ENCODE measurements at regions not wholly inside any gene's neighbourhood (a gene's known extent, or its start where the extent isn't known, plus 50 kb on each side); places are given as distances from the start of the nearest gene placed in this dataset.
"Not testable (repeated sequence)": the region's sequence is repeated elsewhere in the genome, so short reads cannot be mapped to it uniquely, and the experiment has no call there.

GRCh38 chr10:28186887-28187578 lies 115.8 kb downstream of the MPP7 start:
- DNase-seq, result no peak

GRCh38 chr10:28186461-28186860 lies 116.4 kb downstream of the MPP7 start:
- DNase-seq, result no peak

DNA sequence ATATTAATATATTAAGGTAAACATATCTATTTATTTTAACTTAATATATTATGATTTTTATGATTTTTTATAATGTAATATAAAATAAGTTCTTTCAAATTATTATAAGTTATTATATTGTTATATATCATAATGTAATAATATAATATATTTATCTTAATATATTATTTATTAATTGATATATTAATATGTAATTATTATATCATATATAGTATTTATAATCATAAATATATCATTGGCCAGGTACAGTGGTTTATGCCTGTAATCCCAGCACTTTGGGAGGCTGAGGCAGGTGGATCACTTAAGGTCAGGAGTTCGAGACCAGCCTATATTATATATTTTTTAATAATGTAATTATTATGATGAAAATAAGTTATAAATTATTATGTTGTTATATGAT lies 118.1 kb downstream of the MPP7 start:
- no peak for DNase-seq

GRCh38 chr10:28181478-28182096 lies 121.3 kb downstream of the MPP7 start:
- peak in 1 of 3 experiments; percentile 4 for DNase-seq

DNA sequence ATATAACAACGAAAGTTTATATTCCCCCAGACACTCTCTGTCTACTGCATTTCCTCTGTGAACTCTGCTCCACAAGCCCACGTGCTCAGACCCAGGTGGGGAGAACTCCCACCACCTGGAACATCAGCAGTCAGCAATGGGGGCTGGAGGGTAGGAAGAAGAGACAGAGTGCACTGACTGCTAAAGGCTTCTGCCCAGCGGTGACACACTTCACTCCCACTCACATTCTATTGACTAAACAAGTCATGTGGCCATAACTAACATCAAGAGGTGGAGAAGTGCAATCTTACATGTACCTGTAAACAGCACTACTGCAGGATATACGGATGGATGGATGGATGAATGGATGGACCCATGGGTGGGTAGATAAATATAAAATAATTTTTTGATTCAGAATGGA lies 122.2 kb downstream of the MPP7 start:
- DNase-seq, result peak; percentile 1 to 10 (median 4)

DNA sequence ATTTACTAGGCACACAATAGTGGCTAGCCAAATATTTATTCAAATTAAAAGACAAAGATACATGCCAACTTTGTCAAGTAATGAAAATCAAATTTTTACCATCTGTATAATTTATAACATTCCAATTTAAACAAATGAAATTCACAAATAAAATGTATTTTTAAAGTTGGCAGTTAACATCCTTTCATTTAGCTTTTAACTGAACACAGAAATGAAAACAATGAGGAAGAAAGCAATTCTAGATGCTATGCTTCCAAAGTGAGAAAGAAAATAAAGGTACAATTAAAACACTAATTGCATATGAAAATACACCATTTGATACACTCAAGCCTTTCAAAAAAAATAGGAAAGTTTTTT lies 123.1 kb downstream of the MPP7 start:
- no peak for DNase-seq

DNA sequence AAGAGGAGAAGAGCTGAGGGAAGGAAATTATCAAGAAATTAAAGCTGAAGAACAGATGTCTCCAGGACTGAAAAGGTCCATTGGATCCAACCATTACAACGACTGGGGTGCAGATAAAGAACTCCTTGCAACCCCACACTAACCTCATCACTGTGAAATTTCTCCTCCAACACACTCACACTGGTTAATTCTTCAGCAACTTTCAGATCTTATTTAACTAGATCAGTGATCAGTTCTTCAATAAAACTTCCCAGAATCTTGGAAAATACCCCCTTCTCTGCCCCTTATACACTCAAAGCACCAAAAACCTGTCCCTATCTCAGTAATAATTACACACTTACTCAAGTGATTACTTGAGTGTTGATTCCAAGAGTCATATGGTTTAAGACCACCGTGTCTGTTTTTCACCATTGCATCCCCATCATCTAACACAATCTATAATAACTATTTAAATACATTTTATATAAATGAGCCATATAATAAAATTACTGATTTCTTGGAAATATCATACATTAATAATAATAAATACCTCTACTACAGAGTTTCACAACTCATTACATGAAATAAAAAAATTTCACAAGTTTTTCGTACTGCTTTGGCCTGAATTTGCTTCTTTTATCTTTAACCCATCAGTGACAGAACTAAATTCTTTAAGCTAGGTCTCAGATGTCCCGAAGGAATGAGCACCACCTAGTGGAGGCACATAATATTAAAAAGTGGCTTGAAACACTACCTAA lies 123.7 kb downstream of the MPP7 start:
- DNase-seq, result peak; percentile 11 to 68 (median 48)

DNA sequence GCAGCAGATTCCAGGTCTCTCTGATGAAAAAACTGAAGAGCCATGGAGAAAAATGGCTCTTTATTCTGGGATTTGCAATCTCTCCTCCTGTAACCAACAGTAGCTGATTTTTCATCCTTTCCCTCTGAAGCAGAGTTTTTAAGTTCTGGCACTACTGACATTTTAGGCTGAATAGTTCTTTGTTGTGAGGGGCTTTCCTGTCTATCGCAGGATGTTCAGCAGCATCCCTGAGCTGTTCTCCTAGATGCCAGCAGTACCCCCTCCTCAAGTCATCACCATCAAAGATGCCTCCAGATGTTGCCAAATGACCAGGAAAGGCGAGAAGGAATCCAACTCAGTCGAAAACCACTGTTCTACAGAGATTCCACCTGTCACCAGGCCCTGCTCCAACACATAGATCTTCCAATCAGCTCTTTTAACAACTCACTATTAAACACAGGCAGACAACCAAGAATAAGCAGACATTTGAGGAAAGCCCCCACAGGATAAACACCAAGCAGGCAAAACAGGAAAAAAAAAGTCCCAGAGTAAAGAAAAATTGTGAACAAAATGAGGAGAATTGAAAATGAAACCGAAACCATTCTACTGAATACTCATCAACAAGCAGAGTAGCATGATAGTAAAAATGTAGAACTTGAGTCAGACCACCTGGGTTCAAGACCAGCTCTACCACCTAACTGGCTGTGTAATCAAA lies 124.8 kb downstream of the MPP7 start:
- no peak for DNase-seq

GRCh38 chr10:28176498-28176897 lies 126.4 kb downstream of the MPP7 start:
- DNase-seq, result not testable (repeated sequence)

DNA sequence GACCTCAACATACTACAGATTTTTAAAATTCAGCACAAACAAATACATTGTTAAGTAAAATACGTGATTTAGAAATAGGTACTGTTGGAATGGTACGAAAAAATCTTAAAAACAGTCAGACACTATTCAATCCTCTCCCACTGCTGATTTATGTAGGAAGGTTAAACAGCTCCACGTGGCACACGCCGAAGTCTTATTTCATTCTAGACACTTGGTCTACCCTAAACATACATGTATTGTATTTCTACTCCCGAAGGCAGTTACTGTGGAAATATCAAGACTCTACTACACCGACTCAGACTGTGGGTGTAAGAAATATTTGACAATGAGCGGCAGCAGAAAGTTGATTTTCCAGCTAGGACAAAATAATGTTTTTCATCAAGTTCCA lies 130.6 kb downstream of the MPP7 start:
- peak in 1 of 3 experiments; percentile 65 for DNase-seq

GRCh38 chr10:28171468-28172222 lies 131.2 kb downstream of the MPP7 start:
- peak in 1 of 3 experiments; percentile 29 for DNase-seq

GRCh38 chr10:28169525-28169924 lies 133.3 kb downstream of the MPP7 start:
- DNase-seq, result no peak

DNA sequence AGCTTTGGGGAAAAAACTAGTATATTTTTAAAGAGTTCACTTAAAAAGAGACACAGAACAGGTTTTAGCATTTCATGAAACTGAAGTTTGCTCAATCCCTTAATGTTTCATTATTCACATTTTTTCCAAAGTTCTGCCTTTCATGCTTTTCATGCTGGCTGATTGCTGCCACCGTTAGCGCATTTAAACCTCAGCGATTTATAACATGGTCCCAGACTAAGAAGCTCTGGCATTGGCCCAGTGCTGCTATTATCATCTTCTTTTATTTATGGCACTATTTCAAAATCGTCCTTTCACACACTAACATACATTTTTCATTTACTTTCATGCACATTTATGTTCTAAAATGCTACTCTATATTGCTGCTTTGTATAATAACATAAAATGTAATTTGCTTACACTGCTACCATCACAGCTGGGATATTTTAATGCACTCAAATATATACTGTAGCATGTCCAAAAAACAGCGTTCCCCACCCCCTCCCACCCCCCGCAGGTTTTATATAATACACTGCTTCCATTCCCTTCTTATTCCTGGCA lies 141.9 kb downstream of the MPP7 start:
- DNase-seq, result no peak

GRCh38 chr10:28157379-28157778 lies 145.5 kb downstream of the MPP7 start:
- DNase-seq, result no peak

DNA sequence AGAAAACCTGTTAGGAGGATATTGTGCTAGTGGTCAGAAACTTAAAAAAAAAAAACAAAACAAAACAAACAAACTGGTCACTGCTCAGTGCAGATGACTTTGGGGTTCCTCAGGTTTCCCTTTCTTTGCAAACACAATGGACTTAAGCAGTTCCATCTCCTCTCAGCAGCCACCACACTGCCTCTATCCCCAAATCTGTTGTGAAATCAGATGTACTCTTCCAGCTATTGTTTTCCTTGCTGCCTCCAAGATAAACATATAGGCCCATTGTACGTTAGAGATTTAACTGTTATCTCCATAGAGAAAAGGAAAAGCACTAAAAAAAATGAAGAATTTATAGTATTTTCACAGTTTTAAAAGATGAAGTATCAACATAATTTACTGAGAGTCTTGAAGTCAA lies 147.1 kb downstream of the MPP7 start:
- no peak for DNase-seq

GRCh38 chr10:28151636-28152035 lies 151.2 kb downstream of the MPP7 start:
- no peak for DNase-seq

- no peak for DNase-seq
Measured at GRCh38 chr10:28149746-28150145, 150.9 kb upstream of the ODAD2 start.

DNA sequence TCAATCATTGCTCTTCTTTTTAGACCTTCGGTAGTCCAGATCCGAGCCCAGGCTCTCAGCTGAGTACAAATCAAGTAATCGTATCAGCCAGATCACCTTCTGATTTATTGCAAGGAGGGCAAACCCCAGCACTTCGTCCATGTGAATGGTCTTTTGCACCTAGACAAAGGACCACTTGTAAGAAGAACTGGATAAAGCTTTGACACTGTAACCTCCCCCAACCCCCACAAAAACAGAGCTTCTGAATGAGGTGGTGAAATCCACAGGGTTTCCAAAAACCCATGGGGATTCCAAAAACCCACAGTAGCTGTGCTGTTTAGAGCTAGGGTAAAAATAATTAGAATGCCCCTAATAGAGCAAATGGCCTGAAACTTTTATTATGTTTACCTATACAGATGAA lies 148.8 kb upstream of the ODAD2 start:
- no peak for DNase-seq

- DNase-seq, result no peak
Measured at GRCh38 chr10:28139138-28139537, 140.3 kb upstream of the ODAD2 start.

DNA sequence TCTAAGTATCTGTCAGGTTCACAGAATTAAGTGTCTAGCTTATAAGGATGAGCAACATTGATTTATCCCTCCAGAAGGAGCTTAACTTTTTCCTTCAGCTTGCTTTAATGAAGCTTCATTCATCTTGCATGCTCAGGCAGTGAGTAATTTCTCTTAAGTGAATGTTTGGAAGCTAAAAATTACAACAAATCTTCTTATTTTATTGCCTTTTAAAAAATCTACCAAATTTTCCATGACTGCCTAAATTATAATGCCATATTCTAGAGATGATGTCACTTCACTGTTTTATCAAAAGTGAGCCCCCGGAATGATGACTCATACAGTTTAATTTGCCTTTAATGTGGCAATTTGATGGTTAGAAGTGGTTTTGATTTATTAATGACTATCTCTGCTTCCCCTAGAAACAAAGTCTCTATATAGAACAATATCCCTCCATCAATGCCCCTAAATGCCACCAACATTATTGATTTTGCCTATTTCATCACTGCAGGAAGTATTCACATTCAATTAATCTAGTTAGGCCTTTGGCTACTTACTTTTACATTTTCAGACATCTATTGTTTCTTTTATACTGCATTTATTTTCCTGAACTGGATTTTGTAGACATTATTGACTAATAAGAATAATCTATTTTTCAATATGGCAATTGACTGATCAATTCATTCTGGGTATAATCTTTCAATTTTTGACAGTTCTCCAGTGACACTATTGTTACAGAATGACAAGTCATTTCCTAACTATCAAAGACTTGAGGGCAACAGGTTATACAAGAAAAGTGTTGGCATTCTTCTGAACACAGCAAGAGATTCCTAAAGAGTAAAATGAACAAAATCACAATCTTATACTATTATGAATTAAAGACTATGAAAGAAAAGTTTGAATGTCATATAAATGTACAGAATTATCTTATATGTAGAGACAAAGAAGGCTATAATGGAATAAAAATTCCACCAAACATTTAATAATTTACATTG lies 139.3 kb upstream of the ODAD2 start:
- no peak for DNase-seq

GRCh38 chr10:28135258-28135657 lies 136.4 kb upstream of the ODAD2 start:
- no peak for DNase-seq
